ENCODE measurements at regions not wholly inside any gene's neighbourhood (a gene's known extent, or its start where the extent isn't known, plus 50 kb on each side); places are given as distances from the start of the nearest gene placed in this dataset.
"Not testable (repeated sequence)": the region's sequence is repeated elsewhere in the genome, so short reads cannot be mapped to it uniquely, and the experiment has no call there.

GRCh38 chr2:224147174-224147573 is 108.1 kb upstream of the SERPINE2 start:
- peak; percentile 34 for DNase-seq (ENCODE audit: low spot score)

- DNase-seq (ENCODE audit: low spot score), result no peak
Measured at GRCh38 chr2:224146356-224147160, 107.5 kb upstream of the SERPINE2 start.

- peak; percentile 86 for DNase-seq (ENCODE audit: low spot score)
Measured at GRCh38 chr2:224145751-224146355, 106.8 kb upstream of the SERPINE2 start.

GRCh38 chr2:224143526-224143925 is 104.4 kb upstream of the SERPINE2 start:
- no peak for DNase-seq (ENCODE audit: low spot score)

- DNase-seq (ENCODE audit: low spot score), result peak; percentile 44
Measured at GRCh38 chr2:224142397-224143312, 103.6 kb upstream of the SERPINE2 start.

- DNase-seq (ENCODE audit: low spot score), result no peak
Measured at GRCh38 chr2:224141304-224141703, 102.2 kb upstream of the SERPINE2 start.

- DNase-seq (ENCODE audit: low spot score), result no peak
Measured at GRCh38 chr2:224137208-224137607, 98.1 kb upstream of the SERPINE2 start.

GRCh38 chr2:224136396-224136795 is 97.3 kb upstream of the SERPINE2 start:
- DNase-seq (ENCODE audit: low spot score), result no peak

- DNase-seq (ENCODE audit: low spot score), result no peak
Measured at GRCh38 chr2:224135881-224136280, 96.8 kb upstream of the SERPINE2 start.

GRCh38 chr2:224134003-224134734 is 95.1 kb upstream of the SERPINE2 start:
- DNase-seq (ENCODE audit: low spot score), result no peak

GRCh38 chr2:224133387-224133786 is 94.3 kb upstream of the SERPINE2 start:
- DNase-seq (ENCODE audit: low spot score), result no peak

- DNase-seq (ENCODE audit: low spot score), result no peak
Measured at GRCh38 chr2:224127871-224128501, 88.9 kb upstream of the SERPINE2 start.

- DNase-seq (ENCODE audit: low spot score), result no peak
Measured at GRCh38 chr2:224126440-224126839, 87.4 kb upstream of the SERPINE2 start.

- DNase-seq (ENCODE audit: low spot score), result no peak
Measured at GRCh38 chr2:224126003-224126402, 86.9 kb upstream of the SERPINE2 start.

GRCh38 chr2:224122542-224122941 is 83.5 kb upstream of the SERPINE2 start:
- DNase-seq (ENCODE audit: low spot score), result no peak

- no peak for DNase-seq (ENCODE audit: low spot score)
Measured at GRCh38 chr2:224121406-224122067, 82.5 kb upstream of the SERPINE2 start.

GRCh38 chr2:224120986-224121385 is 81.9 kb upstream of the SERPINE2 start:
- DNase-seq (ENCODE audit: low spot score), result no peak

- not testable (repeated sequence) for DNase-seq (ENCODE audit: low spot score)
Measured at GRCh38 chr2:224119846-224120245, 80.8 kb upstream of the SERPINE2 start.

GRCh38 chr2:224114428-224114827 is 75.3 kb upstream of the SERPINE2 start:
- DNase-seq (ENCODE audit: low spot score), result no peak

- DNase-seq (ENCODE audit: low spot score), result not testable (repeated sequence)
Measured at GRCh38 chr2:224113930-224114329, 74.8 kb upstream of the SERPINE2 start.

- no peak for DNase-seq (ENCODE audit: low spot score)
Measured at GRCh38 chr2:224111576-224111975, 72.5 kb upstream of the SERPINE2 start.
